ENCODE measurements at regions not wholly inside any gene's neighbourhood (a gene's known extent, or its start where the extent isn't known, plus 50 kb on each side); places are given as distances from the start of the nearest gene placed in this dataset.

DNA sequence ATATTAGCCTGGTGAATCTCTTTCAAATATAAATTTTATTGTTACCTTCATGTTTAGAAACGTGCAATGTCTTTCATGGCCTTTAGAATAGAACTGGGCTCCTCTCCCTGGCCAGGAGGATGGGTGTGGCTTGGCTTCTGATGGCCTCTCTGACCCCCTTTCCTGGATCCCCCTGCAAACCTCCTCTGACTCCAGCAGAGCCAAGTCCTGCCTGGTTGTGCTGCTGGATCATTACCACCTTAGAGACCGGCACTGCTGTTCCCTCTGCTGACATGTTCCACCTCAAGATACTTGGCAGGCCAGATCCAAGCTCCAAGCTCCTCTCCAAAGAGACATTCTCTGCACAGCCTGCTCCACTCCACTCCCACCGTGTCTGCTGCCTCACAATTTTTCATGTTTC is 823.8 kb upstream of the HS6ST1 start:
- DNase-seq (ENCODE audit: low spot score): no peak

DNA sequence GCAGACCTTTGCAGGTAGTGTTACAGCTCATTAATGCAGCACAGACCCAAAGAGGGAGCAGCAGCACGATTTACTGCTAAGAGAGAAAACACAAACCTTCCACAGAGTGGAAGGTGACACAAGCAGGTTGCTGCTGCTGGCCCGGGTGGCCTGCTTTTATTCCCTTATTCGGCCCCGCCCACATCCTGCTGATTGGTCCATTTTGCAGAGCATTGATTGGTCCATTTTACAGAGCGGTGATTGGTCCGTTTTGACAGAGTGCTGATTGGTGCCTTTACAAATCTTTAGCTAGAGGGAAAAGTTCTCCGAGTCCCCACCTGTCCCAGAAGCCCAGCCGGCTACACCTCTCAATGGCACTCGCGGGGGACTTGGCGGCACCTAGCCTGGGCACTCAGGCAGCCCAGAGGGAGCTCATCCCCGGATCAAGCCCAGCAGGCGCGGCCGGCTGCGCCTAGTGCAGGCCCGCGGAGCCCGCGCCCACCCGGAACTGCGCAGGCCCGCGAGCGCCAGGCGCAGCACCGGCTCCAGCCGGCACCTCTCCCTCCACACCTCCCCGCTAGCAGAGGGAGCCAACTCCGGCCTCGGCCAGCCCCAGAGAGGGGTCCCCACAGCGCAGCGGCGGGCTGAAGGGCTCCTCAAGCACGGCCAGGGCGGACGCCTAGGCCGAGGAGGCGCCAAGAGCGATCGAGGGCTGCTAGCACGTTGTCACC is 825.6 kb upstream of the HS6ST1 start:
- no peak for DNase-seq (ENCODE audit: low spot score)

DNA sequence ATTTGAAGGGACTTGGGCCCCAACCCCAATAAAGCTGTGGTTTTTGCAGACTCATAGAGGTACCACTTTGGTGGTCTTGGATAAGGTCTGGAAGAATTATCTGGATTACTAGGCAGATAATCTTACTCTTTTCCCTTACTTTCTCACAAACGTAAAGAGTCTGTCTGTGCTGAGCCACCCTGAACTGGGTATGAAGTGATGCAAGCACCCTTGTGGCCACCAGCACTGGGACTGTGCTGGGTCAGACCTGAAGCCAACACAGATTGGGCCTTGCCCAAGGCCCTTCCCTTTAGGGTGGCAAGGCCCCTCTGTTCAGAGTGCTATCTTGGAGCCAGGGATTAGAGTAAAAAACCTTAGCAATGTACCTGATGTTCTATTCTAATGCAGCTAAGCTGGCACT is 827.0 kb upstream of the RAB6C start:
- DNase-seq (ENCODE audit: low spot score): no peak

DNA sequence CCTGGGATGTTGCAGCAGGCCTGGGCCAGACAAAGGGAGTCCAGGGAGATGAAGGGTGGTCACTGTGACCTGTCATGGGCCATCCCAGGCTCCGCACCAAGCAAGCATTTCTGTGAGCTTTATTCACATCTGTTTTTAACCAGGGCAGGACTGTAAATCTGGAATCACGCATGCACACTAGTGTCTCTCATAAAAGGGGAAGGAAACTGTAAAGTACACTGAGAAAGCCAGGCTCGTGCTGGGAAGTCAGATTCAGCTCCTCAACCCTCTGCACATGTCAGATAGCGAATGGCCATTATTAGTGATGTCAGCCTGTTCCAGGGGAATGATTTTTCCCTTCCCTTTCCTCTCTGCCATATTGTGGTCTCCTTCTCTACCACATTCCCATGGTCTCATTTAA is 818.6 kb upstream of the RAB6C start:
- peak; percentile 16 for DNase-seq (ENCODE audit: low spot score)

DNA sequence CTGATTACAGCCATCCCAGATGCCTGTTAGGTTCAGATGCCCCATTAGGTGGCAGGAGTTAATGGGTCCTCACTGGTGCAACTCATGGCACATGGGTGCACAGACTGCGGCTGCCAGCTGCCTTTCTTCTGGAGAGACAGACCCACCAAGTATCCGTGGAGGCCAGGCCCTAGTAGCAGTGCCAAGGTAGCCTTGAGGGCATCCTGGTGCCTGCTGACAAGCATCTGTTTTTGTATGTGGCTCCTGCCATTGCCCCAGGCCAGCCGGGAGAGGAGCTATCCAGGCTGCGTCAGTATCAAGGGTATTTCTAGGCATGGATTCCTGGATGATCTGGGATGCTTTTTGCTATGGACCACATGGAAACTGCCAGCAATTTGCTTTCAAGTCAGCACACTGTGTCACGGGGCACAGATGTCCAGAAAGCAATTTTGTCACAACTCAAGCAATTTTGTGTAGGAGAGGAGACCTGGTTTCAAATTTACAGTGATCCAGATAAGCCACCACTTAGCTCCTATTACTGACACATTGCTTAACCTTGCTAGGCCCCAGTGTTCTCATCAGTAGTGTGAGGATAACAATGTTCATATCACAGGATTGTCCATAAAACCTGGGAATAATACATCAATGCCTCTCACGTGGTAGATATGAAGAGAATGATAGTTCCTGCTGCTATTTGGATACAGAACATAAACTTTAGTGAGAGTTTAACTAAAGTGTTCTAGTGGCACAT is 815.1 kb upstream of the RAB6C start:
- no peak for DNase-seq (ENCODE audit: low spot score)

DNA sequence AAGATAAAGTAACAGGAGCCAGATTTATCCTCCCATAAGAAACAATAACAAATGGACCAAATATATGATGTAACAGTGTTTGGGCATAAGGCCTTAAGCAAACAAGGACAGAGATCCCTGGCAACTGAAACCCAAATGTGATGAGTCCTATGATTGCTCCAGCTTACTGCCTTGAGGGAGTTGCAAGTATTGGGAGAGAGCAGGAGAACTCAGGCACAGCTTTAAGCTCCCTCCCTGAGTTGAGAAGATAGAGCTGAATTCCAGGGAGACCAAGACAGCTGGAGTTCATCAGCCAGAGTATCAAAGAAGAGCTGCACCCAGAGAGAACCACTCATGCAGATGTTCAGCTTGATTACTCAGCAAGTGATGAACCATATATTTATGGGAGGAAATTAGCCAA is 814.5 kb upstream of the RAB6C start:
- DNase-seq (ENCODE audit: low spot score): no peak

DNA sequence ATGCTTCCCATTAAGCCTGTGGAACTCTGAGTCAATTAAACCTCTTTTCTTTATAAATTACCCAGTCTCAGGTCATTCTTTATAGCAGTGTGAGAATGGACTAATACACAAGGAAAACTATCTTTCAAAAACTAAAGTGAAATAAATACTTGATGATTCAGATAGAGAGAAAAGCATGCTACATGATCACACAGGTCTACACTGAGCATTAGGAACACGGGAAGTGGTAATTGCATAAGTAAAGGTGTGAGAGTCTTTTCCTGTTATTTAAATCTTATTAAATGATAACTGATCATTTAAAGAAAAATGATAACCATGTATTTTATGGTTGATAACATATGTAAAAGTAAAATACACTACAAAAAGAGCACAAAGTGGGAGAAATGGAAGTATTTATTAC is 812.0 kb upstream of the RAB6C start:
- no peak for DNase-seq (ENCODE audit: low spot score)

DNA sequence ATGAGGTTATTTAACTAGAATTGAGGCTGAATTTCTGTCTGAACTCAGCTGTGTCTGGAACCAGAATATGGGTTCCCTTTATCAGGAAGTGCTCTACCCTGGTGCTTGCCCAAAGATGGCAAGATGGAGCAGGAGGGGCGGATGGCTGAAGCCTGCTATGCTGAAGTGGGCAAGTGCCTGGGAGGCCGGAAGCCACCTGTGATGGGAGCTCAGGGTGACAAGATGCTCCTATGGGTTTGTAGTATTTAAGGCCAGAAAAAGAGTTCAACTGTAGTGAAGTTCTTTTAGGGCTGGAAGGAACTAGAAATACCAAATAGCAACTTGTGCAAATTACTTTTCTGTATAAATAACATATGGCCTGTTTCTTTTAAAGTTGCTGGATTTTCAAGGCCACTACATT is 808.9 kb upstream of the RAB6C start:
- no peak for DNase-seq (ENCODE audit: low spot score)

DNA sequence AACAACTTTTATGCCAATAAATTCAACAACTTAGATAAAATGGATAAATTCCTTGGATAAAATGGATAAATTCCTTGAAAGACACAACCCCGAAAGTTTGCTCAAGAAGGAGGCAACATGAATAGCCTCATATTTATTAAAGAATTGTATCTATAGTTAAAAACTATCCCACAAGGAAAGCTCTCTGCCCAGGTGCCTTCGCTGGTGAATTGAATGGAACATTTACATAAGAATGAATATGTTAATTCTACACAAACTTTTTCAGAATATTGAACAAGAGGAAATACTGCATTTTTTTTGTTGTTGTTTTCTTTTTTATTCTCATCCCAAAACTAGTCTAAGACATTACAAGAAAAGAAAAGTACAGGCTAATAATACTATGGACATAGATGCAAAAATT is 805.3 kb upstream of the RAB6C start:
- no peak for DNase-seq (ENCODE audit: low spot score)

DNA sequence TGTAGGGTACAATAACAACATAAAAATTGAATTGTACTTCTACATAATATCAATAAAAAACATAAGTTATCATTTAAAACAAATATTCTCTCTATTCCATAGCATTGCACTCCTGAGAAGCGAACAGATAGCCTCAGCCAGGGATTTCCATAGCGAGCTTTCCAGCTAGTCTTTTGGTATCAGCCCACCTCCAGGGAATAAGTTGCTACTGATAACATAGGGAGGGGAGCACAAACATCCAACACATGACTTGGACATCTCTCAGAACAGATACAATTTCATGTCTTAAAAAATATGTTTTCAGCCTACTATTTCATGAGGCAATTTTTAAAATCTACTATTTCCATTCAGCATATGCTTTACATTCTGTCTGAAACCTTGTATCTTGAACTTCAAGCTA is 804.4 kb upstream of the RAB6C start:
- no peak for DNase-seq (ENCODE audit: low spot score)

DNA sequence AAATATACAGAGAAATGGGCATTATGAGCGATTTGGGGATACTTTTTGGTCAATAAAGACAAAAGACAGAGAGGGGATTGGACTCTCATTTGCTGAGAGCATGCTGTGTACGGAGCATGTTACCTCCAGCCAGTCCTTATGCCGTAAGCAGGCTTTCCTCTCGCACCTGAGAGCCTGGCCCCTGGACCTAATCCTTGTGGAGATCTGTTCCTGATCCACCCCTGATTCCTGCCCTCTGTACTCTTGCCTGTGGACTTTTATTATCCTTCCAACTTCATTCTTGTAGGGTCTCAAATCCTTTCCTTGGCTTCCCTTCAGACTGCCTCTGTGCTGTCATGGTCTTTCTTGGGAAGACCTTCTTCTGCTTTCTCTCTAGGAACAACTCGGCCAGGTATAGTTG is 803.1 kb upstream of the RAB6C start:
- no peak for DNase-seq (ENCODE audit: low spot score)

DNA sequence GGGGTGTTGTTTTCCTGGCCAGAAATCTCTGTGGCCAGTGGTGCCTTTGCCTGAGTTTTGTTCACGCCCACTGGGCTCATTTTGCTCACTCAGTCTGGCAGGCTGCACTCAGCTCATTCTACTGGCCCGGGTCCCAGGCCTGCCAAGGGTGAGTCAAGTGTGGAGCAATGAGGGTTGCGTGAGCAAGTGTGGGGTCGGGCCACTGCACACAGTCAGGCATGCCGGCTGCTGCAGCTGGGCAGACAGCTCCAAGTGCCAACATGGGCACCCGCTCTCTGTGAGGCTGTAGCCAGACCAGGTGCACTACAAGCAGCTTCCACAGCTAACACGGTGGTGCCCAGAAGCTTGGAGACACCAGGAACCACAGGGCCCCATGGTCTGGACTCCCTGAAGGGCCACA is 801.1 kb upstream of the RAB6C start:
- peak; percentile 17 for DNase-seq (ENCODE audit: low spot score)

DNA sequence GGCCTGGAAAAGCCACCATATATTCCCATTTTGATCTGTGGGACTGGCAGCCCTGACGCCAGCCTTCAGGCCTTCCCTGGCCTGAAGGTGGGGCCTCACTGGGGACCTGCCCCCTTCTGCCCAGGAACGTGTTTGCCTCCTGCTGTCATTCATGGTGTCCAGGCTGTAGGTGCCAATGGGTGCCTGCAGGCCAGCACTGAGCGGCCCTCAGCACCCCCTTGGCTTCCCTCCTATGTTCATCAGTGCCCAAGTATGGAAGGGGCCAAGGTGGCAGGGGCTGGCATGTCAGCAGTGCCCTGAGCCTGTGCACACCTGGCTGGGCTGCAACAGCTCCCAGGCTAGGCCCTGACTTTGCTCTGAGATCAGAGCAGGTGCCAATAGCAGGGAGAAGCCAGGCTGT is 800.3 kb upstream of the RAB6C start:
- DNase-seq (ENCODE audit: low spot score): no peak

DNA sequence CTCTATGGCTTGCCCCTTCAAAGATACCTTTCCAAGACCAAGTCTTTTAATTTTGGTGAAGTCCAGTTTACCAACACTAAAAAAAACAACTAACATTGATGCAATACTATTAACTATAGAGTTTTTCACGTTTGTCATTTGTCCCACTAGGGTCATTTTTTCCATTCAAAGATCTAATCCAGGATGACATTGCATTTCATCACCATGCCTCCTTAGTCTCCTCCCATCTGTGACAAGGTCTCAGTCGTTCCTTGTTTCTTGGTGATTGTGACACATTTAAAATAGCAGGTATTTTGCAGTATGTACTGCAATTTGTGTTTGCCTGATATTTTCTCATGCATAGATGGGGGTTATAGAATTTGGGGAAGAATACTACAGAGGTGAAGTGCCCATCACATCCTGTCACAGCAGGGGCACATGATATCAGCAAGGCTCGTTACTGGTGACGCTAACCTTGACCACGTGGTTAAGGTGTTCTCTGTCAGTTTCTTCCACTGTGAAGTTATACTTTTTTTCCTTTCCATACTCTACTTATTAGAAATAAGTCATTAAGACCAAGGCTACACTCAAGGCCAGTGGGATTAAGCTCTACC is 799.2 kb upstream of the RAB6C start:
- DNase-seq (ENCODE audit: low spot score): no peak

DNA sequence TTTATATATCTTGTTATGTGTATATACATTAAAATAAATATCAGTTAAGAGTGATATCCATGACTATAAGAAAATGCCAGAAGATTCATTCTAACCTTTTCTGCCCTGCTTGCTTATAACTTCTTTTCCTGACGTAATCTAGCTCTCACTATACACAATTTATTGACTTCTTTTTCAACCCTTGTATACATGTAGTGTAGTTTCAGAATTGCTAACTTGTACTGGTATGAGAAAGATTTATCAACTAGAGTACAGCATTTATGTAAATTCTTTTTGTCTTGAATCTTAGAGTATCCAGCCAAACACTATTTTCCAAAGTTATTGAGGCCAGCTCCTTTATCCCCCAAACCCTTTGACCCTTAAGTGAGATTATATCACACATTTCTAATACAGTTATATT is 798.0 kb upstream of the RAB6C start:
- DNase-seq (ENCODE audit: low spot score): no peak

DNA sequence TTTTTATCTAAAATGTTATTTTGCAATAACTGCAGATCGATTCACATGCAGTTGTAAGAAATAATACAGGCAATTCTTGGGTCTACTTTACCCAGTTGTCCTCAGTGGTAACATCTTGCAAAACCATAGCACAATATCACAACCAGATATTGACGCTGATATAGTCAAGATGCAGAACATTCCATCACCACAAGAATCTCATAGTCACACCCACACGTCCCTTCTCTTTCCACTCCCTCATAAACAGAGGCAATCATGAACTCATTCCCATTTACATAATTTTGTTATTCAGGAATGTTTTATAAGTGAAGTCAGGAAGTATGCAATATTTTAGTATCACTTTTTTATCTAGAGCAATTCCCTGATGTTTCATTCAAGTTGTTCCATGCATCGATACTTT is 797.5 kb upstream of the RAB6C start:
- no peak for DNase-seq (ENCODE audit: low spot score)

DNA sequence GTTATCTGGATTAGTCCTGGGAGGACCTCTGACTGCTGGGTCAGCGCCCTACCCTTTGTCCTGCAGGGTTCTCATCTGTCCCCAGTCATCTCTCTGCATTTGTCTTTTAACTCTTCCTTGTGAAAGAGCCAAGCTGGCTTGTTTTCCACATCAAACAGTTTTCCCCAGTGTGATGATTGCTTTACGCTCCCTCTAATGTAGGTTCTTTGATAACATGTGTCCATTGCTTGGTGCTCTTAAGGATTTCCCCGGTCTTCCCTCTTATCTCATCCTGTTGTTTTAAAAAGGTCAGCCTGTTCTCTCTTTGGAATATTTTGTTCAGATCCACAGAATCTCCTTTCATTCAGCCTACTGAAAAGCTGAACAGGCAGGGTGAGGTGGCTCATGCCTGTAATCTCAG is 792.1 kb upstream of the RAB6C start:
- no peak for DNase-seq (ENCODE audit: low spot score)

DNA sequence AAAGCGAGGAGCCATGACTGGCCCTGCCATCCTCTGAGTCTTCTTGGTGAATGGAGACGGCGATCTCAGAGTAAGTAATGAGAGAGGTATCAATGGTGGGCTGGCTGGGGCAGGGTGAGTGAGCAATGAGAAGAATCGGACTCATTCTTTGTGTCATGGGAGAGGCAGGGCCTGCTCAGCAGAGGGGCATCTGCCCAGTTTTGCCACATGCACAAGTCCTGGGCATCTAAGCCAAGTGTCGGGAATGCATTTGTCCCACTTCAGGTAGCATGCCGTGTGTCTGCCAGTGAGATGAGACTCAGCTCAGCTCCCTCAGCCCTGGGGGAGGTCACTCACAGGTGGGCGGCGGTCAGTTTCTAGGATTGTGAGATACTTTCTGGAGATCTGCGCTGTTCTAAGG is 791.0 kb upstream of the RAB6C start:
- no peak for DNase-seq (ENCODE audit: low spot score)

DNA sequence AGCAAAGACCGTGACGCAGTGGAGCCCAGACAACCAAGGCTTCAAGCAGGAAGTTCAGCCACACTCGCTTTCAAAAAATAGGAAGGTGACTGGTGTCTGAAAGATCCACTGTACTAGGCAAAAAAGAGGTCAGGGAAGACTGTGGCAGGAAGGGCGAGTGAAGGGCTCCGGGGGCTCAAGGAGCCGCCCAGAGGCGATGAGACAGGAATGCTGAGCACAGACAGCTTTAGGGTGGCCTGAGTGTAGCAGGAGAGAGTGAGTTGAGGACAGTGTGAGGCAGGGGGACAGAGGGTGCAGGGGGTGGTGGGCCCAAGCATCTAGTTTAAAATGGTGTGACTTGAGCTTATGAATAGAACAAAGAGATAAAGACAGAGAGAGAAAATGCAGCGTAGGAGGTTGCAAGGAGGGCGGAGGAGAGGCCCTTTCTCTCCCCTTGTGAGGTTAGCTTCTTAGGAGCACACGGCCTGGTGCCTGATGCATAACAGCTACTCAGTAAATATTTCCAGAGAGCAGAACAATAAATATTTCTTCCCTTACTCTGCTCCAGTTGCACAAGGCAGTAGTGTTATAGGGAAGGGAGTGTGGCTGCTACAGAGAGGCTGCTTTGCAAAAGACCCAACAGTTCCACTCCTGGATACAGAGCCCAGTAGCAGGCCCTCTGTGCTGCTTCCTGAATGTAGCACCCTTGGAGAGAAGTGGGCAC is 789.7 kb upstream of the RAB6C start:
- no peak for DNase-seq (ENCODE audit: low spot score)

DNA sequence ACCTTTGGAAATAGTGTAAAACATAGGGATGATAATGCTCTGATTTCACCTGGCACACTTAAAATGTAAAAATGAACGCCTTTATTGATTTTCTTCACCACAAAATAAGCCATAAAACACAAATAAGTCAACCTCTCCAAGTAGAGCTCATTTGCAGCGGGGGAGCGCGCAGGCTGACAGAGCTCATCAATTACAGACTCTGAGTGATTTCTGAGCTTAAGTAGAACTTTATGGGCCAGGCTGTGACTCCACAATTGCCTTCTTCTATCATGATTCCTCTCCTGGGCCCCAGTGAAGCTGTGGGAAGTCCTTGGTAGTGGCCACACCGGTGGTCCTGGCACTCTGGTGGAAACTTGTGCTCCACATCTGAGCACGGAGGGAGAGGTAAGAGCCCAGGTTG is 789.0 kb upstream of the RAB6C start:
- no peak for DNase-seq (ENCODE audit: low spot score)

DNA sequence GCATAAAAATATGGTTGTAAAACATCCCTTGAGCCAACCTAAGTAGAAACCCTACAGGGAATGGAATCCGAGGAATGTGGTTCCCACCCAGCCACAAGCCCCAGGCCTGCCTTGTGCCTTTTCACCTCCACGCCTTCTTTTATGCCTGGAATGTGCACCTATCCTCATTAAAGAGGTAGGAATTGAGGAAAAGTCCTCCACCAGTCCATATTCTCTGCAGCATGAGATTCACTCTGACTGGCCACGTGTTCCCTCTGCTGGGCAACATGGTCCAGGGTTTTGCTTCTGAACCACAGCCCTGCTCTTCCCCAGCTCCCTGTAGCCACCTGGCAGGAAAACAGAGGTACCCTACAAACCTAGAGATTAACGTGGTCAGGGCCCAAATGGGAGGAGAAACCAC is 787.9 kb upstream of the RAB6C start:
- no peak for DNase-seq (ENCODE audit: low spot score)

DNA sequence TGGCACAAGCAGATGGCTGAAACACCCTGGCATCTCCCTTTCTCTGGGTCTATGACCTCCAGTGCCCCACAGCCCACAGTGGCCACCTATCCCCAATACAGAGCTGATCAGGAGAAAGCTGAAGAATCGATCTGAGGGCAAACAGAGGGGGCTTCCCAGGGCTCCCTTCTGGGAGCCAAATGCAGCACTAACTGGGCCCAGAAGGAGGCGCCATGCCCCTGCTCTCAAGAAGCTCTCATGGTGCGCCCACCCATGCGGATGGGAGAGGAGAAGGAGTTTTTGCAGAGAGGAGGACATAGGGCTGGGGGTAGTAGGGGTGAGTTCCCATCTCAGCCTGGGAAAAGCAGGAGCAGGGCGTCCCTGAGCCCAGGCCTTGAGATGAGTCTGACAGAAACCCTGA is 787.3 kb upstream of the RAB6C start:
- DNase-seq (ENCODE audit: low spot score): no peak

DNA sequence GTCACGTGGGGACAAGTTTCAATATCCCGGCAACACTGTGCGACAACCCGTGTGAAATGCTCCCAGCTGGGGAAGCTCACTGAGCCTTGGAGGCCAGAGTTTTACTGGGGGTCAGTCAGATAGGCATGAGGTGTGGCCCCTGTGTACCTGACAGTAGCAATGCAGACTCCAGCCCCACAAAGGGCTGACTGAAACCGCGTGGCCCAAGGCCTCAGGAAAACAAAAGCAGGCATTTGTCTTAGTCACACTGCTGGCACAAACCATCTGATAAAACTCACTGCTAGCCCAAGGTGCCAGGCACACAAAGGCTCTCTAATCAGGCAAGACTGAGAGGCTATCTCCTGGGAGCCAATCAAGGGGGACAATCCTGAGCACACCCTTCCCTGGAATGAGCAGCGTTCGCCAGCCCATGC is 786.6 kb upstream of the RAB6C start:
- no peak for DNase-seq (ENCODE audit: low spot score)
